ENCODE measurements at regions not wholly inside any gene's neighbourhood (a gene's known extent, or its start where the extent isn't known, plus 50 kb on each side); places are given as distances from the start of the nearest gene placed in this dataset.

GRCh38 chr13:40158218-40158617 is 502.8 kb downstream of the COG6 start:
- TF ChIP-seq CTCF (conservative IDR thresholded peaks at IDR 0.05; ENCODE audit: low read depth in 2 of 2) (no peak), EZH2 (IDR thresholded peaks at IDR 0.05; ENCODE audit: low read depth, unreplicated experiment) (no peak), ZNF462 (CRISPR knock-in tag; IDR thresholded peaks at IDR 0.05) (no peak)

All from GM23338 (cell line).